AG04449 (cell line): ENCODE measurements at regions not wholly inside any gene's neighbourhood (a gene's known extent, or its start where the extent isn't known, plus 50 kb on each side); places are given as distances from the start of the nearest gene placed in this dataset.

ENCODE experiments used
- CTCF ChIA-PET: fragments of 350-600 bp; formaldehyde crosslinking; extraction: SDS; loops from one replicate; lab custom pipeline; 2021; ENCODE audit warnings: antibody characterized with exemption; lab: Yijun Ruan, JAX
- POLR2A ChIA-PET: fragments of 400-600, 350-600 bp; formaldehyde crosslinking; extraction: SDS; loops from one replicate; lab custom pipeline; 2020; ENCODE audit warnings: antibody characterized with exemption, inconsistent platforms; lab: Yijun Ruan, JAX
- DNase-seq: peaks from one replicate; pipeline ENCODE4 v3.0.0-alpha.2; 2010; ENCODE audit warnings: low read depth, low spot score
- H3K4me3 ChIP-seq: 2 replicates; pipeline ENCODE4 v1.5.1; 2011; ENCODE audit warnings: low read depth, mild to moderate bottlenecking, control low read depth, low read length
- TF ChIP-seq, protein P1 (sequence below): IDR thresholded peaks from one replicate; pipeline ENCODE4 v1.5.1; 2011; ENCODE audit warnings: mild to moderate bottlenecking, moderate library complexity, low read length, control low read depth, inconsistent platforms; ENCODE audit not compliant: insufficient read depth; ENCODE audit errors: missing control alignments

DNA sequence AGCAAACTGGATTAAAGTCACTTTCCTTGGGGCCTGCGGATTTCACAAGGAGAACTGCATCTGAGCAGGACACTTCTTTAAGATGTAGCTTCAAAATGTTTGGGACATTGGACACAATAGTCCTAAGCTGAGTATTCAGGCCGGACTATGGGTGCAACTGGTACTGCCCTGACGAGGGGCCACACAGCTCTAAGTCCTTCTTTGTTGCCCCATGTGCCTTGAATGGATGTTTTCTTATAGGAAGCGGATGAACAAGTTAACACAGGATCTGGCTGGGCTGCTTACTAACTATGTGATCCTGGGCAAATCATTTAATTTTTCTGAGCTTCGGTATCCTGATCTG, 147.8 kb upstream of the KLF14 start:
- TF ChIP-seq, protein P1, sequence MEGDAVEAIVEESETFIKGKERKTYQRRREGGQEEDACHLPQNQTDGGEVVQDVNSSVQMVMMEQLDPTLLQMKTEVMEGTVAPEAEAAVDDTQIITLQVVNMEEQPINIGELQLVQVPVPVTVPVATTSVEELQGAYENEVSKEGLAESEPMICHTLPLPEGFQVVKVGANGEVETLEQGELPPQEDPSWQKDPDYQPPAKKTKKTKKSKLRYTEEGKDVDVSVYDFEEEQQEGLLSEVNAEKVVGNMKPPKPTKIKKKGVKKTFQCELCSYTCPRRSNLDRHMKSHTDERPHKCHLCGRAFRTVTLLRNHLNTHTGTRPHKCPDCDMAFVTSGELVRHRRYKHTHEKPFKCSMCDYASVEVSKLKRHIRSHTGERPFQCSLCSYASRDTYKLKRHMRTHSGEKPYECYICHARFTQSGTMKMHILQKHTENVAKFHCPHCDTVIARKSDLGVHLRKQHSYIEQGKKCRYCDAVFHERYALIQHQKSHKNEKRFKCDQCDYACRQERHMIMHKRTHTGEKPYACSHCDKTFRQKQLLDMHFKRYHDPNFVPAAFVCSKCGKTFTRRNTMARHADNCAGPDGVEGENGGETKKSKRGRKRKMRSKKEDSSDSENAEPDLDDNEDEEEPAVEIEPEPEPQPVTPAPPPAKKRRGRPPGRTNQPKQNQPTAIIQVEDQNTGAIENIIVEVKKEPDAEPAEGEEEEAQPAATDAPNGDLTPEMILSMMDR = no peak
- DNase-seq = no peak
- POLR2A ChIA-PET = no interaction called here

DNA sequence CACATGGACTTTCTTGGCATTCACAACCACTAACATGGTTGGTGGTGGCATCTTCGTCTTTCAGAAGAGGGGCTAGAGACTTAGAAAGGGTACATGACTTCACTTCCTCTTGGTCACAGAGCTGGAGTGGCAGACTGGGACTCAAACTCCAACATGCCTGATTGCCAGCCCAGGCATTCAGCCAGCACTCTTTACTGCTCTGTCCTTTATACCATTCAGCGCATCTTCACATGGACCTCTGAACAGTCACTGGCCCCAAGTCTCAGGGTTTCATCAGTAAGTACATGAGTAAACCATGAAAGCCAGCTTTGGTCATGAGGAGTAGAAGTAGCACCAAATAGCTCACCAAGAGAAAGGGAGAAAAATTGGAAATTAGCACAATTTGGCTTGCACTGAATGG, 148.4 kb upstream of the KLF14 start:
- H3K4me3 ChIP-seq = no peak overlapping the region
- DNase-seq = no peak
- POLR2A ChIA-PET = interaction anchor here (0.8 to 1.6 kb wide), 2 partner anchors 10 to 22 kb away, joined by 3 to 4 read pairs; no protein-coding TSS in a partner anchor
- TF ChIP-seq, protein P1 = no peak
- CTCF ChIA-PET = interaction anchor here (0.8 to 3.2 kb wide), 6 partner anchors 8 to 179 kb away, joined by 3 to 22 read pairs (median 5); no protein-coding TSS in a partner anchor

More for the DNA sequence above, 147.8 kb upstream of the KLF14 start:
- CTCF ChIA-PET = interaction anchor here (0.9 to 3.2 kb wide), 6 partner anchors 16 to 158 kb away, joined by 3 to 22 read pairs (median 5); no protein-coding TSS in a partner anchor
- no peak overlapping the region for H3K4me3 ChIP-seq

DNA sequence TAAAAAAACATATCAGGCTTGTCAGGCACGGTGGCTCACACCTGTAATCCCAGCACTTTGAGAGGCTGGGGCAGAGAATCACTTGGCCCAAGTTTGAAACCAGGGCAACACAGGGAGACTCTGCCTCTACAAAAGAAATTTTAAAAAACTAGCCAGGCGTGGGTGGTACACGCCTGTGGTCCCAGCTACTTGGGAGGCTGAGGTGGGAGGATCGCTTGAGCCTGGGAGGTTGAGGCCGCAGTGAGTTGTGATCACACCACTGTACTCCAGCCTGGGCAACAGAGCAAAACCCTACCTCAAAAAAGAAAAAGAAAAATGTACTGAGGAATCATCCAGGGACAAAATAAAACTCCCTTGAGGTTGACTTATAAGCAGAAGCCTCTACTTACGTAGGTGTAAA, 149.9 kb upstream of the KLF14 start:
- TF ChIP-seq, protein P1 = no peak
- POLR2A ChIA-PET = interaction anchor here (1.6 kb wide), 1 partner anchor 12 kb away, joined by 4 read pairs; no protein-coding TSS in a partner anchor
- DNase-seq = no peak
- H3K4me3 ChIP-seq = no peak overlapping the region
- CTCF ChIA-PET = interaction anchor here (0.7 to 3.6 kb wide), 4 partner anchors 10 to 156 kb away, joined by 4 to 34 read pairs (median 7); no protein-coding TSS in a partner anchor

DNA sequence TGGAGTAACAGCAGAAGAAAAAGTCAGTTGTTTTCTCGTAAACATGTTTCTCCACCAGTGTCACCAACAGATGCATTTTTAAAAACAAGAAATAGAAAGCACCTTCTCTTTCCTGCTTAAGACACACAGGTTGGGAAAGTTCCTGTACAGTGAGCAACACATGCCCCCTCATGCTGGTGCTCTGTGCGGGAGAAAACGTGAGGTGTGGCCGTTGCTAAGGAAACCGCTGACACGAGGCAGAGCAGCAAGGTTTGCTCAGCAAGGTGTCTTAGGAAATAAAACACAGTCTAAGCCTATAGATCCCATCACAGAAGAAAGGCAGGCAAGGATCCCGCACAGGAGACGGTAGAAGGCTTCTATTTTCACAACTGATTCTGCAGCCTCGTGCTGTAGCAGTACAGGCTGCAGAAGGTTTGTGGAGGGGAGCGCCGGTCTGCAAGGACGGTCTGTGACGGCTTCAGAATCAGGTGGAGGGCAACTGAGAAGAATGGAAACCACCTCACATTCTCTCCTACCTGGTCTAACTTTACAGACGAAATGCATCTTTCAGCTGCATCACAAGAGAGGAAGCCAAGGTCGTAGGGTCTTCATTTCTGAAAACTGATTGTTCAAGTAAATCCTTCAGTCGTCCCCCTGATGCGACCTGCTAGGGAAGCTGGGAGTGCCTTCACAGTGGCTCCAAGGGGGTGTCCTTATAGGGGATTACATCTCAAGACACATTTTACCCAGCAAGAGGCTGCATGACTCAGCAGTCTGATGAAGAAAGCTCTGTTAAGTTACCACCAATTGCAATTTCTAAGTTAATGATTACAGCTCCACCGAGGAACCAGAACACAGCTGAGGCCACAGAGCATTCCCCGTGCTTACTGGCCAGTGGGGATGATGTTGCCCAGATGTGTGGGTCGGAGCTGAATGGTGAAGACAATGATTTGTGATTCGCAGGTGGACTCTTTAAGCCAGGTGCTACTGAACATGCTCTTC, 150.7 kb upstream of the KLF14 start:
- ChIA-PET POLR2A (interaction anchor here (1.0 to 1.6 kb wide), 3 partner anchors 13 to 76 kb away, joined by 3 to 5 read pairs (median 4); no protein-coding TSS in a partner anchor), CTCF (interaction anchor here (1.2 to 3.6 kb wide), 8 partner anchors 9 to 155 kb away, joined by 3 to 34 read pairs (median 6); no protein-coding TSS in a partner anchor)
- DNase-seq = no peak
- no peak overlapping the region for H3K4me3 ChIP-seq
- TF ChIP-seq, protein P1 = no peak

DNA sequence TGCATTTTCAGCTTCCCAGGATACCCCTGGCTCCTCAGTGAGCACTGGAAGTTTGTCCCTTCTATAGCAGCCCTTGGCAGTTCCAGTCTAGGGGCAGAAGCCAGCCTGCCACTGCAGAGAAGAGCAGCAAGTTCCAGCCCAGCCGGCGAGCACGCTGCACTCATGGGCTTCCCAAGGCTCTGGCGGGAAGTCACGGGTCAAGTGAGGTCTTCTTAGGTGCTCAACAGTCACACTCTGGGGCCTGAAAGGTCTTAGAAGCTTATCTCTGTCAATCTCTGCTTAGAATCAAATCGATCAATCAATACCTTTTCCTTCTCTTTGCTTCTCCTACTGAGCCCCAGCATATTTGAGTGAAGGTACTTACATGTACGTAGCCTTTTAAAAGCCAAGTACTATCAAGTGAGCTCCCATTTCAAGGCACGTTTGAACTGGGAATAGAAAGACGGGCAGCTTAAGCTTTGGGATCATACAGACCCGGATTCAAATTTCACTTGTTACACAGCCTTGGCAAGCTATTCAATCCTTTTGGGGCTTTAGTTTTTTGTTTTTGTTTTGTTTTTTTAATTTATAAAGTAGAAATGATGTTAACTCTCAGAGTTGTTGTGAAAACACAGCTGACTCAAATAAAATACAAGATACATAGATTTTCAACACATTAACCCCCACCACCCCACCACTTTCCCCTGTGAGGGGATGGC, 152.6 kb upstream of the KLF14 start:
- no peak overlapping the region for H3K4me3 ChIP-seq
- CTCF ChIA-PET = interaction anchor here (0.8 to 3.6 kb wide), 3 partner anchors 9 to 20 kb away, joined by 4 to 34 read pairs (median 6); no protein-coding TSS in a partner anchor
- POLR2A ChIA-PET = interaction anchor here (0.7 to 1.6 kb wide), 6 partner anchors 9 to 74 kb away, joined by 3 to 4 read pairs (median 4); no protein-coding TSS in a partner anchor

More for the DNA sequence above, 152.6 kb upstream of the KLF14 start:
- no peak for DNase-seq
- TF ChIP-seq, protein P1 = no peak
